HL-60 (cell line): ENCODE measurements at regions not wholly inside any gene's neighbourhood (a gene's known extent, or its start where the extent isn't known, plus 50 kb on each side); places are given as distances from the start of the nearest gene placed in this dataset.
A peak's percentile ranks its signal among the peaks of the same experiment; 100 is the strongest.

Source experiments
- DNase-seq, 2 experiments: peaks; one replicate each; pipeline ENCODE4 v3.0.0-alpha.2; 2010 to 2020; ENCODE audit warnings: low read depth in 1 of 2, low spot score in 1 of 2
- H3K27ac ChIP-seq: fragments of 250-450 bp; sonication (Bioruptor Pico); replicated peaks from 2 replicates; pipeline ENCODE4 v1.5.1; 2020; ENCODE audit warnings: mild to moderate bottlenecking, moderate library complexity
- H3K27me3 ChIP-seq: fragments of 250-450 bp; sonication (Bioruptor Pico); 2 replicates; pipeline ENCODE4 v1.5.1; 2021; ENCODE audit warnings: mild to moderate bottlenecking, moderate library complexity; ENCODE audit not compliant: insufficient read depth, poor library complexity, severe bottlenecking
- H3K4me3 ChIP-seq: replicated peaks from 2 replicates; pipeline ENCODE4 v1.5.1; 2011; ENCODE audit warnings: mild to moderate bottlenecking, control low read depth, low read length; ENCODE audit not compliant: insufficient read depth
- CTCF ChIP-seq: IDR thresholded peaks from one replicate; pipeline ENCODE4 v1.5.1; 2011; ENCODE audit warnings: low read length, control low read depth, inconsistent platforms; ENCODE audit not compliant: insufficient read depth
- GABPA ChIP-seq: IDR thresholded peaks from 2 replicates; pipeline ENCODE4 v1.6.1; 2012; ENCODE audit warnings: low read depth
- POLR2AphosphoS5 ChIP-seq: IDR thresholded peaks from 2 replicates; pipeline ENCODE4 v1.6.1; 2012; ENCODE audit warnings: low read depth
- REST ChIP-seq: IDR thresholded peaks from 2 replicates; pipeline ENCODE4 v1.6.1; 2012; ENCODE audit warnings: low read depth; ENCODE audit not compliant: insufficient replicate concordance
- SPI1 ChIP-seq: IDR thresholded peaks from 2 replicates; pipeline ENCODE4 v1.6.1; 2012; ENCODE audit warnings: low read depth, mild to moderate bottlenecking, borderline replicate concordance

- Histone ChIP-seq H3K27ac (no peak overlapping the region), H3K27me3 (no peaks in the 10 kb centered on the region), H3K4me3 (no peak overlapping the region)
- peak in 1 of 2 experiments; percentile 25 for DNase-seq
- TF ChIP-seq REST (no peak), CTCF (no peak), GABPA (no peak), SPI1 (no peak), POLR2AphosphoS5 (no peak)
Measured at GRCh38 chr10:84007482-84007881, 131.8 kb upstream of the GHITM start.

- H3K27me3 ChIP-seq = no peaks in the 10 kb centered on the region
- H3K4me3 ChIP-seq = no peak overlapping the region
- H3K27ac ChIP-seq = no peak overlapping the region
- TF ChIP-seq SPI1 (no peak), GABPA (no peak), REST (no peak), CTCF (peak; percentile 49), POLR2AphosphoS5 (no peak)
- peak; percentile 25 to 54 for DNase-seq
Measured at GRCh38 chr10:84008878-84009277, 130.4 kb upstream of the GHITM start.

GRCh38 chr10:84012431-84012830 is 126.9 kb upstream of the GHITM start:
- Histone ChIP-seq H3K27ac (no peak overlapping the region), H3K4me3 (no peak overlapping the region), H3K27me3 (no peaks in the 10 kb centered on the region)
- DNase-seq = no peak
- TF ChIP-seq POLR2AphosphoS5 (no peak), GABPA (no peak), CTCF (no peak), REST (no peak), SPI1 (no peak)
